ENCODE measurements at regions not wholly inside any gene's neighbourhood (a gene's known extent, or its start where the extent isn't known, plus 50 kb on each side); places are given as distances from the start of the nearest gene placed in this dataset.

DNA sequence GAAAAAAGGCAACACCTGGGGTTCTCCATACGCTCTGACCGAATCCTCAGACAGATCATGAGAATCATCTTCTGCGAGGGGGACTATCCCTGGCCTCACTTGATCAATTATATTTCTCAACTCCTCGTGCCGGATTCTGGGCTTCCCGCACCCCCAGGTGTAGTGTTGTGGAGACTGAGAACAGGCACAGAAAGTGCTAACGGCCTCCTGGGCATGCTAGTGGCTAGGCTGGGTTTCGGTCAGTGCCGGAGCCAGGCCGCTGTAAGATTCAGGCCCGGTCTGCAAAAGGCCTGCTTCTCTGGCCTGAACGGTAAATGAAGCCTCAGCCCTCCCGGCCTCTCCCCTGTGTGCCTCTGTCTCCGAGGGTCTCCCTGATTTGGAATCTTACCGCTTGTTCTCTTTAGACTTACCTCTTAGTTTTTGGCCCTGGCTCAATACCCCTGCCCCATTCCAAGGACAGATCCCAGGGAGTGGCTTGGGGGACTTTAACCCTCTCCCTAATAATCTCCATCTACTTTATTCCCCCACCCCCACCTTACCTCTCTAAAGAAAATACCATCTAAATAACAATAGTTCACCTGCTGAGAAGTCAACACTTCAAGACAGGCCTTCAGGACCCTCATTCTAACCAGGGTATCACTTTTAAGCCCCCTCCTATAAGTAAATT, 79.0 kb upstream of the MEDAG start:
- no peak for TF ChIP-seq CTCF (IDR thresholded peaks at IDR 0.05)
- no peak for TF ChIP-seq POLR2A (IDR thresholded peaks at IDR 0.05)
- TF ChIP-seq POLR2AphosphoS5 (IDR thresholded peaks at IDR 0.05; ENCODE audit: insufficient read depth in 1 of 2, low read depth in 1 of 2) = no peak
- intact Hi-C loops (cut with DNase I) = no loop called here
- no peaks in the 10 kb centered on the region for H3K27me3 ChIP-seq
- DNase-seq (ENCODE audit: extremely low spot score in 2 of 2) = no peak
- no peaks in the 10 kb centered on the region for H3K9me3 ChIP-seq
- H3K27ac ChIP-seq = no peak overlapping the region
- no peaks in the 10 kb centered on the region for H3K36me3 ChIP-seq
- no peaks in the 10 kb centered on the region for H3K4me1 ChIP-seq
- H3K4me3 ChIP-seq = no peak overlapping the region

DNA sequence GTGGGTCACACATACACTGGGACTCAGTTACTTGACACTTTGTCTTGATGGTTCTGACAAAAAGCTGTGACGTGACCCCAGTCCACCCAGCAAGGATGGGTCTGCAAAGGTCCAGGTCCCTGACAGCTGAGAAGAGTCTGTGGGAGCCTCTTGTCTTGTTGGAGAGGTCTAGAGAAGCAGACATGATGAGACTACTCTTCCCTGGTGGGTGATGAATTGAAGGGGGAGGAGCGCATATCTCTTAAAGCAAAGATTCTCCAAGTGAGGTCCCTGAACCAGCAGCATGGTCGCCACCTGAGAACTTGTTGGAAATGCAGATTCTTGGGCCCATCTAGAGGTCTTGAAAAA, 78.5 kb upstream of the MEDAG start:
- TF ChIP-seq POLR2AphosphoS5 (IDR thresholded peaks at IDR 0.05; ENCODE audit: insufficient read depth in 1 of 2, low read depth in 1 of 2) = no peak
- TF ChIP-seq CTCF (IDR thresholded peaks at IDR 0.05) = no peak
- TF ChIP-seq POLR2A (IDR thresholded peaks at IDR 0.05) = no peak

GRCh38 chr13:30829145-30829832, 76.8 kb upstream of the MEDAG start:
- no peak for DNase-seq (ENCODE audit: extremely low spot score in 2 of 2)
- Histone ChIP-seq H3K9me3 (no peaks in the 10 kb centered on the region), H3K36me3 (no peaks in the 10 kb centered on the region), H3K27ac (no peak overlapping the region), H3K4me1 (peaks cover 15% of the 10 kb centered on the region), H3K27me3 (no peaks in the 10 kb centered on the region), H3K4me3 (no peak overlapping the region)
- TF ChIP-seq CTCF (IDR thresholded peaks at IDR 0.05) (no peak), POLR2A (IDR thresholded peaks at IDR 0.05) (no peak), POLR2AphosphoS5 (IDR thresholded peaks at IDR 0.05; ENCODE audit: insufficient read depth in 1 of 2, low read depth in 1 of 2) (no peak)
- intact Hi-C loops (cut with DNase I) = no loop called here

More for the DNA sequence above, 78.5 kb upstream of the MEDAG start:
- Histone ChIP-seq H3K4me1 (peaks cover under 1% of the 10 kb centered on the region), H3K27me3 (no peaks in the 10 kb centered on the region), H3K36me3 (no peaks in the 10 kb centered on the region), H3K9me3 (no peaks in the 10 kb centered on the region), H3K4me3 (no peak overlapping the region), H3K27ac (no peak overlapping the region)
- no peak for DNase-seq (ENCODE audit: extremely low spot score in 2 of 2)
- intact Hi-C loops (cut with DNase I) = no loop called here

DNA sequence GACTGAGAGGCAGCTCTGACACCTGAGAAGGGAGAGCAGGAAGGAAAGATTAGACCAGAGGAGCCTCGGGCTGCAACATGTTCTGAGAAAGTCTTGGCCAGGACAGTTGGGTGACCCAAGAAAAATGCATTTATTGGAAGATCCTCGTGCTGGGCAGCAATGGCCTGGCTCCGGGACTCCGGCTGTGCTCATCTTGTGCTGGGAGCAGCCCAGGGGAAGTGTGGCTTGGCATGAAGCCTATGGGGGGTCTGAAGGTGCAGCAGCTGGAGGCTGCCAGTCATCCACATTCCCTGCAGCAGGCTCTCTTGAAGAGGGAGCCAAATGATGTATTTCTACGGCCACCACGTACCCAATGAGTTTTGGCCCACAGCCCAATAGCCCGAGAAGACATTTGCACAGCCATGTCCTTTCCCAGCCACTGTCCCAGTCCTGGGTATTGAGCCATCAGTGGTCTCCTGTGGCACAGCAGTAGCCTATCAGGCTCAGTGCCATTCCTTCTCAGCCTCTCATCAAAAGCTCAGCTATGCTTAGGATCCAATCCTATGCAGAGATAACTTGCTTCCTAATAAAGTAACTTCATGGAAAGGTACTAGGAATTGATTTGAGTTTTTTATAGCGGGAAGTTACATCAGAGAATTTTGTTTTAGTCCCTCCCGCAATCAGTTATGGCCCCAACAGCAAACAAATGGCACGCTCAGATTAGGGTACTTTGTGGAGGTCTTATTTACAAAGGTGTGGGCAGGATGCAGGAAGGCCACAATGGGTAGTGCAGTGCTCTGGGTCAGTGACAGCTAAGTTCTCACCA, 76.0 kb upstream of the MEDAG start:
- no peaks in the 10 kb centered on the region for H3K27me3 ChIP-seq
- intact Hi-C loops (cut with DNase I) = no loop called here
- no peak for DNase-seq (ENCODE audit: extremely low spot score in 2 of 2)

More for the DNA sequence above, 76.0 kb upstream of the MEDAG start:
- peaks cover 15% of the 10 kb centered on the region for H3K4me1 ChIP-seq
- TF ChIP-seq POLR2AphosphoS5 (IDR thresholded peaks at IDR 0.05; ENCODE audit: insufficient read depth in 1 of 2, low read depth in 1 of 2) (no peak), POLR2A (IDR thresholded peaks at IDR 0.05) (no peak), CTCF (IDR thresholded peaks at IDR 0.05) (no peak)
- no peak overlapping the region for H3K27ac ChIP-seq
- H3K4me3 ChIP-seq = no peak overlapping the region
- H3K36me3 ChIP-seq = no peaks in the 10 kb centered on the region
- no peaks in the 10 kb centered on the region for H3K9me3 ChIP-seq
